Sciatic nerve (tissue), 2 donors: ENCODE measurements at regions not wholly inside any gene's neighbourhood (a gene's known extent, or its start where the extent isn't known, plus 50 kb on each side); places are given as distances from the start of the nearest gene placed in this dataset.
"Not testable (repeated sequence)": the region's sequence is repeated elsewhere in the genome, so short reads cannot be mapped to it uniquely, and the experiment has no call there.

Experiments used
- ATAC-seq: fragments of 200-7000 bp; cut with Tn5 transposase; one replicate; pipeline ENCODE4 v1.9.1; 2020; ENCODE audit warnings: mild to moderate bottlenecking, moderate library complexity
- DNase-seq: peaks from one replicate; pipeline ENCODE4 v3.0.0-alpha.2; 2020; ENCODE audit warnings: low spot score
- intact Hi-C: fragments of 100-400 bp; cut with DNase I; formaldehyde crosslinking; loops from one replicate; pipeline ENCODE4 v1.14.2; 2022
- donor health status: DM: no; HTN: no; CAD: no.
- donor health status: DM: no; HTN: no; CAD: no.

DNA sequence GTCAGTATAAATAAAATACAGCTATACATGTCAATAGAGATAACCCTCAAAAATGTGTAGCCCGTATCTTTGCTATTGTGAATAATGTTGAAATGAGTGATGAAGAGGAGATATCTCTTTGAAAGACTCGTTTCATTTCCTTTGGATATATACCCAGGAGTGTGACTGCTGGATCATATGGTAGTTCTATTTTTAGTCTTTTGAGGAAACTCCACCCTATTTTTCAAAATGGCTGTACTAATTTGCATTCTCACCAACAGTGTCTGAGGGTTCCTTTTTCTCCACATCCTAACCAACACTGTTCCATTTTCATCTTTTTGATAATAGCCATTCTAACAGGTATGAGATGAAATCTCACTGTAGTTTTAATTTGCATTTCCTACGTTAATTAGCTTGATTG lies 237.5 kb upstream of the GBE1 start:
- ATAC-seq, result no peak
- intact Hi-C loops, result no loop called here
- DNase-seq, result no peak

DNA sequence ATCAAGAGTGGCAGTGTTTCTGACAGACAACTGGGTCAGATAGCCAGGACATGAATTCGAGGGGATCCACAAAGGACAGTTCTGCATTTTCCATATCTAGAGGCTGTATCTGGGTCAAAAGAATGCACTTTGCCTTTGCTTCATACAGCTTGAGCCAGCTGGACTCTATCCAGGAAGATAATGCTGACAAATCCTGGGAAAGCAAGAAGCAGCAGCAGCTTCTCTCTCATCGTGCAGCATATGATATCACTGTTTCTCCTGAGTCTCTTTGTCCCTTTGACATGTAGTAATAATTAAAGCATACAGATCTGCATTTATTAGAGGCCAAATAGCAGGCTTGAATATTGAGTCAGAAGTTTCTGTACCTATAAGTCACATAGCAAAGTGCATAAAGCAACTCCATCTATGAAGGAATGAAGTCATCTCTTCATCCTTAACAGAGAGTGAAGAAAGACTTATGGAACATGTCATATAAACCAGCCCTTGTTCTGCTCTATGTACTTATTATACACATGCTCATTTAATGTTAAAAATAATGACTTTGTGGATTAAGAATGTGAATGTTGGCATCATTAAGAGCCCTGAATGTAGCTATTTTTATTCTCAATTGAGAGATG lies 236.8 kb upstream of the GBE1 start:
- ATAC-seq, result no peak

GRCh38 chr3:81997390-81997789 lies 235.9 kb upstream of the GBE1 start:
- no peak for ATAC-seq
- no peak for DNase-seq
- intact Hi-C loops, result no loop called here

More for the DNA sequence above, 236.8 kb upstream of the GBE1 start:
- intact Hi-C loops, result no loop called here
- DNase-seq, result no peak

DNA sequence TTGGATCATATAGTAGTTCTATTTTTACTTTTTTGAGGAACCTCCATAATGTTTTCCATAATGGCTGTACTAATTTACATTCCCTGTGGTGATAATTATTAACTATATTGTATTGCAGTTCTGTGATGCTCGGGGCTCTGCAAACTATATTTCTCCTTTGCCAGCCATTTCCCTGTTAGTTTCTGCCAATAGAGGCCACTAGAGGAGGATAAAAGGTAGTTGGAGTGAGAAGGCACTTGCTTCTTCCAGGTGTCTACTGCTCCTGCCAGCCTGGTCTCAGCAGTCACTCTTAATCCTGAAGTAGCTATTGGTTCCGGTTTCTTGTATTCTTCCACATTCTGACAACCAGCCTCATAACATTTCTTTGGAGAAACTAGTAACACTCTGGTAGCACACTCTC lies 233.9 kb upstream of the GBE1 start:
- ATAC-seq, result no peak
- intact Hi-C loops, result no loop called here
- DNase-seq, result no peak

- no peak for DNase-seq
- no peak for ATAC-seq
- intact Hi-C loops, result no loop called here
These were observed 228.3 kb upstream of the GBE1 start for GRCh38 chr3:81989758-81990157.

GRCh38 chr3:81989274-81989673 lies 227.8 kb upstream of the GBE1 start:
- ATAC-seq, result no peak
- DNase-seq, result no peak
- intact Hi-C loops, result no loop called here

- ATAC-seq, DNase-seq, intact Hi-C loops: not testable (repeated sequence)
These were observed 226.0 kb upstream of the GBE1 start for GRCh38 chr3:81987412-81987811.

DNA sequence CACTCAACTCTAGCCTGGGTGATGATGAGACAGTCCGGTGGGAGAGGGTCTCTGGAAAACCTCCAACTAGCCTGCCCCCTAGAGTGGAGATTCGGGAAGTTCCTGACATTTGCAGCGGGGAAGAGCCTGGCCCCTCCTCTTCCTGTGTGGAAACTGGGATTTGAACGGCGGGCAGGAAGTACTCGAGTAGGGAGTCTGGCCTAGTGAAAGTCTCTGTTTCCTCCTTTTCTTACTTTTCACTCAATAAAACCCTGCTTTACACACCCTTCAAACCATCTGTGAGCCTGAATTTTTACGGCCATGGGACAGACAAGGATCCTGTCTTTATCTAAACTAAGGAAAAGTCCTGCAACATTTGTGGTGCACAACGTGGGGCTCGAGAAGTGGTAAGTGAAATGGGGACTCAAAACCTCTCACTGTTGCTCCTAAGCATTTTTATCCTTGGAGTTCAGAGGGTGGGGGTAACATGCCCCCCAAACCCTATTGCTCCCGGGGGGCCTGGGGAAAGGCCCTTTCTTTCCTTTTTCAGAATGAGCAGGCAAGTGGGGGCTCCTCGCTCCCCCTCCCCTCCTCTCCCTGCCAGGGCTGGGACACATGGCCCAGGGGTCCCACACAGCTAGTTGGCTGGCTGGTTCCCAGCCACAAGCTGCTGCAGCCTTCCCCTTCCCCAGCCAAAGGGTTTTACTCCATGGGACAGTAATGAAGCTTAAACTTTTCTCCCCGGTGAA lies 224.7 kb upstream of the GBE1 start:
- DNase-seq (no peak), ATAC-seq (no peak)
- intact Hi-C loops, result no loop called here

DNA sequence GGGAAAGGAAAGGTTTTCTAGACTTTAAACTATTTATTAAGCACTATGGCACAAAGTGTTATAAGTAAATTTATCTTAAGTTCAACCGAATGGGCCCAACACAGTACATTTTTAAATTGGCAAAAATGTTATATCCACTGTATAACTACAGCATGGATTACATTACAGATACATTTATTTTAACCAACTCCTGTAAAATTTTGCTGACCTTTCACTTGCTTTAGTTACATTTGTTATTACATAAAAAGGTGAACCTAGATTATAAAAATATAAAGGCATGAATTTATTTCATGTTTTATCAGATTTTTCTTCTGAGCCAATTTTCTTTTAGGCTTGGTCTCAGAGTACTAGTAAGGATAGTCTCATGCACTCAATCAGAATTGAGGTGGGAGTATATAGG lies 221.9 kb upstream of the GBE1 start:
- DNase-seq (no peak), ATAC-seq (no peak)
- intact Hi-C loops, result no loop called here

GRCh38 chr3:81980596-81981494 lies 219.4 kb upstream of the GBE1 start:
- ATAC-seq, result no peak
- no peak for DNase-seq
- intact Hi-C loops, result no loop called here

DNA sequence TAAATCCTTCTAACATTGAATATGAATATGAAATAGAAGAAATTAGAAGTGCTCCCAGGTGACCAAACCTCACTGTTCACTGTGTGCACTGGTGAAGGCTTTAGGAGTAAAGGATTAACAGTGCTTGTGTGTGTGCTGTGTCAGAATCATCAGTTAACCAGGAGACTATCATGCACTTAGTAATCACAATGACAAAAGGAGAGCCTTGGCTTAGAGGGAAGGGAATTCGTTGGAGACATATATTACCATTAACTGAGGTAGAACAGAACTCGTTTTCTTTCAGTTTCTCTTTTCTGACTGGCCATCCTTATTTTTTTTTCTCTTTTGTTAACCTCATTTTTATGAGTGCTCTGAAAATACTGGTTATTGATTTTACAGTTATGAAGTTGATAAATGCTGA lies 213.3 kb upstream of the GBE1 start:
- intact Hi-C loops, result no loop called here
- DNase-seq, result no peak
- ATAC-seq, result no peak

GRCh38 chr3:81968658-81969057 lies 207.2 kb upstream of the GBE1 start:
- no peak for ATAC-seq
- DNase-seq, result no peak
- intact Hi-C loops, result no loop called here

GRCh38 chr3:81967393-81967792 lies 205.9 kb upstream of the GBE1 start:
- ATAC-seq, result no peak

DNA sequence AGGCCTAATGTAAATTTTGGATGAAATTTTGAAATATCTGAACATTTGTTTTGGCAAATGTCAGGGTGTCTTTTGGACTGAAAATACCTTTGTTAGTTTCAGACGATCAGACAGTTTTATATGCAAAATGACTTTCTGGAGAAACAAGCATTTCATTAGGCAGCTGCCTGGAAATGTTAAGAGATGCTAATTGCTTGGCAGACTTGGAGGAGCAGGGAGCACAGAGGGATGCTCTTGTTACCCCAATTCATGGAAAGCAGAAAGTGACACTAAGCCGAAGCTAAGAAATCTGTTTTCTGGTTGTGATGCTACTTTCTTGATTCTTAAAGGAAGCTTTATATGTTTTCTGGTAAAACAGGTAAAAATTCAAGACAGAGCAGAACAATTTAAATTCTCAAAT lies 204.3 kb upstream of the GBE1 start:
- ATAC-seq (no peak), DNase-seq (no peak)
- intact Hi-C loops, result no loop called here

More at GRCh38 chr3:81967393-81967792, 205.9 kb upstream of the GBE1 start:
- no peak for DNase-seq
- intact Hi-C loops, result no loop called here

- ATAC-seq, result no peak
- no peak for DNase-seq
- intact Hi-C loops, result no loop called here
These were observed 201.0 kb upstream of the GBE1 start for GRCh38 chr3:81962396-81962795.

- intact Hi-C loops, result no loop called here
- no peak for ATAC-seq
- no peak for DNase-seq
These were observed 197.7 kb upstream of the GBE1 start for GRCh38 chr3:81958972-81959640.

DNA sequence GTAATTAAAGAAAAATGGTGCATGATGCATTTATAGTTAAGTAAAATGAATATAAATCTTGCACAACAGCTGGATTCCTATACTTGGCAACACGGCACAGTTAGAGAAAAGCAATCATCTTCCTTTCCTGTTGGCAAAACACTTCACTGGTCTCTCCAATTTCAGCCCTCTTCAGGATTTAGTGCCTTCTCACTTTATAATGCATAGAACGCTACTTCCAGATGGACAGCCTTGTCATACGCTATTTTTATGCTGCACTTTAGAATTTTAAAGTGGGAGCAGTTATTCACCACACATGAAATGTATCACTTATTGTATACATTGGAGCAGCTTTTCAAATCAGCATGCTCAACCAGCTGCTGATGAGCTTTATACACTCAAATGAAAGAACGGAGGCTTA lies 194.4 kb upstream of the GBE1 start:
- intact Hi-C loops, result no loop called here
- DNase-seq, result no peak
- ATAC-seq, result no peak

DNA sequence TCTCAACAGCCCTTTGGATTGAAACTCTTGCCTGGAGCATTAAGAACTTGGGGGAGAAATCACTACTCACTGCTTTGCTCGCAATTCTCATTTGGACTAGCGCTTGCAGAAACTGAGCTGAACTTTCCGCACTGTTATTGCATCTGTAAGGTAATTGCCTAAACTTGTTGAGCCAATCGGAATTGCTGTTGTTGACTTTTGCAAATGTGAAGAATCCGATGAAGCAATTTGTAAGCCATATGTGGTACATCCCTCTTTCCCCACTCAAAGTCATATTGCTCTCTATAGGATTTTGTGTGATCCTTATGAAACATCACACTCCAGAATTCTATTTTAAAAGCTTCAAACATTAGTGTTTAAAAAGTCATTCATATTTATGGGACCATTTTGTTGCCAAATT lies 191.7 kb upstream of the GBE1 start:
- intact Hi-C loops, result no loop called here
- DNase-seq, result no peak
- ATAC-seq, result no peak

DNA sequence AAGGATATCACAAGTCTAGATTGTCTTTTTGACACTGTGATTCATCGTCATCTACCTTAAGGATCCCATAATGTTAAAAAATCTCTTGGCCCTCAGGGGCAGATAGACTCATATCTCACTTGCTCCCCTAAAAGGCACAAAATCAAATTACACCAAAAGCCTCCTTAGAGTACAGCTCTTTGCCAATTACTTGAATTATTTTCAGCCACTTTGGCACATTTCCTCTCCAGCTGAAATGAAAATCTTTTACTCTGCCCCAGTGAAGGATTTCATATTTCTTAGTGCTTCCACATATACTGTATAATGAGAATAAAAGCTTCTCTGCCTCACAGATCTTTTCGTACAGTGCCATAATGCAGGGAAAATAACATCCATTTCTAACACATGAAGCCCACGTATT lies 190.7 kb upstream of the GBE1 start:
- no peak for DNase-seq

GRCh38 chr3:81951636-81952035 lies 190.2 kb upstream of the GBE1 start:
- ATAC-seq, result no peak
- intact Hi-C loops, result no loop called here
- DNase-seq, result no peak

More for the DNA sequence above, 190.7 kb upstream of the GBE1 start:
- intact Hi-C loops, result no loop called here
- ATAC-seq, result no peak
